Activated T-cell treated with anti-CD3 and anti-CD28 coated beads for 48 hours (primary cell): ENCODE measurements at regions not wholly inside any gene's neighbourhood (a gene's known extent, or its start where the extent isn't known, plus 50 kb on each side); places are given as distances from the start of the nearest gene placed in this dataset.

Experiments
- DNase-seq: peaks from one replicate; pipeline ENCODE4 v3.0.0-alpha.2; 2020; ENCODE audit warnings: low read depth

DNA sequence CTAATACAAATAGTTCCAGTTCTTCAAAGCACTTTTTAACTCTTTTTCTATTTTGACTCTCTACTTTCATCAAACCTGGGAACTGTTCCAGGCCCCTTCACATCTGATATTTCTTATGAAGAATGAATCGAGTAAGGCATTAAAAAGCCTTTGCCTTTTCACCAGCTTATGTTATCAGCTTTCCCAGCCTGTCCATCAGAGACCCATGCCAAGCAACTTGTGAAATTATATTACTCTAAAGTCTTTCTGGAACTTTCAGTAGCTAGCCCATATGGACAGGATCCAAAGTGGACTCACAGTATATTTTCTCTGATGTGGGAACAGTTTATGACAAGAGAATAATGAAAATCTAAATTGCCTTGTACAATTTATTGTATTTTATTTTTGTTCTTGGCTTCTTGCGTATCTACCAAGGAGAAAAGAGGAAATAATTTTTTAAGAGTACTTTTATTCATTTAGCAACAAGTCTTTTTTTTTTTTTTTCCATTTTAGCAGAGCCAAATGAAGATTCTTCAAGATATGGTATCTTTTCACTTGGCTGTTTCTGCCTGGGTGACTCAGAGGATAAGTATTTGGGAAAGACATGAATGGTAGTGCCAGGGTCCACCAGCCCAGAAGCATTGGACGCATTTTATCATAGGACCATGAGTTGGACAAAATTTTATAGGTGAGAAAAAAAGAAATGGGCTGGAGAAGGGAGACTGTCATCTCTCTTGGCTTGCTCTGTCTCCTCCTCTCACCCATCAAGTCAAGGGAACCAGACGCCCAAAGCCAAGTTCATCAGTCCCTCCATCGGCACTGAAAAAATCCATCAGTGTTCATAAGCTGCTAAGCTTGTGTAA is 195.8 kb upstream of the NEBL start:
- no peak for DNase-seq

DNA sequence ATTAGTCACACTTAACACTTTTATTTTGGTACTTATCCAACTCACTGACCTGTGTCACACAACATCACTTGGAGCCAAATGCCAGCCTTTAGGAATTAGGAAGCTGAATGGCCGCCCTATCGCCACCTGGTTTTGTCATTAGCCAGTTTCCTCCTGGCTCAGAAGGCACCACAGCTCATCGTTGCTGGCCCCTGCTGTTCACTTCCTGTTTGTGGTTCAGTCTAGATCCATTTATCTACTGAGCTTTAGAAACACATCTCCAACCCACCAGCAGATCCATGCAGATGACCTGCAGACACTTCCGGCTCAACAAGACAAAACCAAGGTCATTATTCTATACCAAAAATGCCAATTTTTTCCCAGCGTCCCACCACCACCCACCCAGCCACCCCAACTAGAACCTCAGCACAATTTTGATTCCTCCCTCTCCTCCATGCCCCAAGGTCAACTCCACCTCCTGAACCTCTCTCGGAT is 193.5 kb upstream of the NEBL start:
- no peak for DNase-seq

DNA sequence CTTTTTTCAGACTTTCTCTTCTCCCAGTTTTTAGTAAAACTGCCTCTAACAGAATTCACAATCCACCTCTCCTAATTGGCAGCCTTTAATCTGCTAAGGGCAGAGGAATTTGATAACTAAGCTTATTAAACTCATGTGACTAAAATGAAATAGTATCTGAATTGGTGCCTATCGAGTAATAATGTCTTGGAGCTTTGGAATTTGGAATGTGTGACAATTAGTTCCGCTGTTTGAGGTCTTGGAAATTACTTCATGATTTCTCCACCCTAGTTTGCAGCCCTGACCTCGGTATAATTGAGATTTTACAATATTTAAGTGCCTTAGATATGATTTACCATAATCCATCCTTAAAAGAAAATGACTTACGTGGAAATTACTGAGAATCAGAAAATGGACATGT is 190.4 kb upstream of the NEBL start:
- no peak for DNase-seq

DNA sequence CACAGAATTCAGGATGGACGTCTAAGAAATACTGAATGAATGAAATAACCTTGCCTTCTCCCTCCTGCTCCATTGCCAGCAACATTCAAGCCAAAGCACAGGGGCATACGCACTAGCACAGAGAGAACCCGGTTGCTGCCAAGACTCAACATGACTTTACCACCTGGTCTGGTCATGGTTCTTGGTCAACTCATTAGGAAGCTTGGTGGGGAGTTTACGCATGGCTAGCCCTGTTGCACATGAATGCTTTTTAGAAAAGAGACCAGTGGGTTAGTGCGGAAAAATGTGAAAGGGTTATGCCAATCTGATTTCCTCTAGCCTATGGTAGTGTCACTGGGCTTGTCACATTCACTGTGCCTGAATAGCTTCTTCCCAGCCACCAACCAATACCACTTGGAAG is 187.6 kb upstream of the NEBL start:
- no peak for DNase-seq

DNA sequence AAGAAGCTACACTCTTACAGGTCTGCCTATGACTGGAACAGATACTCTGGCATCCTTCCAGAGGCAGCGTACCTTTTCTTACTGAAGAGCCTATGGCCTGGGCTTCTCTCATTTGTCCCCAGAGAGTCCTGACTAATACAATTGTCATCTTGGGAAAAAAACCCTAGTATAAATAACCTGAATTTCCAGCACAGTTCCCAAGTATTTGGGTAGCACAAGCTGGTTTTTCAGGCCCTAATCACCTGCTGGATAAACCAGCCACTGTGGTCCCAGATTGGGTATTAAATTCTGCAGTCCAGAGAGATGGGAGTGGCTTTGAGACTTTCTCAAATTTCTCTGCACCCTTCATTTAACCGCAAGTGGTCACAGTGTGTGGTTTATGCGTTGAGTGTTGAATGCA is 186.8 kb upstream of the NEBL start:
- DNase-seq: no peak

DNA sequence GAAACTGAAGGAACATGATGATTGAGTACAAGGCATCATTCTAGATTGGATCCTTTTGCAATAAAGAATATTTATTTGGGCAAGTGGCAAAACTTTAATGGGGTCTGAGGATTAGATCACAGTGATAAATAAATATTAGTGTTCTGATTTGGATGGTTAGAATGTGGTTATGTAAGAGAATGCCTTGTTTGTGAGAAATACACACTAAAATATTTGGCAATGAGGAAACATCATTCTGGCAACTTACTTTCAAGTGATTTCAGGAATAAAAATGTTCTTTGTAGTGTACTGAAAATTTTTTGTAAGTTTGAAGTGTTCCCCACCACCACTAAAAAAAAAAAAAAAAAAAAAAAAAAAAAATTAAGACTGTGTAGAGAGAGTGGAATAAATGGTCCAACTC is 185.1 kb upstream of the NEBL start:
- DNase-seq: no peak

DNA sequence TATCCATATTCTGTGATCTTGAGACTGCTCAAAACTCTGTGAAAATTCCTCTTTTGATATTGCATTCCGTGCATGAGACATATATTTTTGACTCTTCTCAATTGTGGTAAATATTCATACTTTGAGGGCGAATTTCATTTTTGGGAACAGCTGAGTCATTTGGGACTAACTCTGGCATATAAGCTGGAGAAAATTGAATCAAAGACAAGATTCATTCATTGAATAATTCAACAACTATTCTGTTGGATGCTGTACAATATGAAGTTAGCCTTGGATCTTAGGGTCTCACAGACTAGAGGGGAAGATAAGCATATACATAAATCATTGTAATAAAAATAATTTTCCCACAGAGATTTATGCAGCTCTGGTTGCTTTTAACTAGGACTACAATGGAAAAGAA is 183.2 kb upstream of the NEBL start:
- no peak for DNase-seq

DNA sequence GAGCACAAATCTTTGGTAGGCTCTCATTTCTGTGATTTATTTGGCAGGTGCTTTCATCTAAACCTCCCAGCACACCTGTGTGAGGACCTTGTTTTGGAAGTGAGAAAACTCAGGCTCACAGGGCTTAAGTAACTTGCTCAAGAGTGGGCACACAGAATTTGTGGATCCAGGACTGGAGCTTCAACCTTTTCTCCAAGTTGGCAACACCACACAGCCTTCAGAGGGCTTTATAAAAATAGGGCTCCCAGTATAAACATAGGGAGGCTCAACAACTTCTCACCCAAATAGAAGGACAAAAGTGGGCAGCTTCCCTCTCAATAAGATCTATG is 182.2 kb upstream of the NEBL start:
- DNase-seq: no peak

DNA sequence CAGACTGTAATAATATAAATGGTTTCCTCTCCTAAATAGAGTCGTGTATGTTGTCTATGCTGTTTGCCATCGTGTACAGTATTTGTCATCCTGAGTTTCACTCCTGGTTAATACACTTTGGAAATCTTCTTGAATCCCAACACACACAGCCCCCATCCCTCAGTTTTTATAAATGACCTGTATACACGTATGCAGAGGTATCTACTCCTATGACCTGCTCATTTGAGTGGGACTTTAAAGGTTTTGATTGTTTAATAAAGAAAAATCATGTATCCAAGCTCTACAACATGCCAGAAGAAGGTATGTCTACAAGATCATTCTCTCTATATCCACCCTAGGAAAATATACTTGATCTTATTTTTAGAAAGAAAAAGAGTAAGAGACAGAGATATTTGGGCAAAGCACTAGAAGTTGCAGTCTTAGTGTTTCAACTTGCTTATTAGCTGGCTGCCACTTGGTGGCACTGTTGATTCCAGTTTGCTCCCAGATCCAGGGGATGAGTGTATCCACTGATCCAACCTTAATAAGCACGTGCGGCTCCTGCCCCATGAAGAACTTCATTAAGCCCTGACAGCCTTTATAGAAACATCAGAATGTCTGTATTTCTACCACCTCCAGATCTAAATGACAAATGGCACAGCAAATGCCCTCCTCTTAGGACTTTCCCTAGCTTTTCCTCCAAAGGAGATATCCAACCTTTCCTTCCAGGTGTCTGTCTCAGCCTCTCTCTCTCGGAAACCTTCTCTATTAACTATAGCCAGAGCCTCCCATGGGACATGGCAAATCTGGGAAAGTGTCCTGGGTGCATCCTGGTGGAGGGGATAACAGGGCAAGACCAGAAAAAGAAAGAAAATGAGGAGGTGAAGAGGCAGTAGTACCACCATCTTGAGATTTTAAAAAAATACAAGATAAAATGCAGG is 181.6 kb upstream of the NEBL start:
- DNase-seq: peak; percentile 19

DNA sequence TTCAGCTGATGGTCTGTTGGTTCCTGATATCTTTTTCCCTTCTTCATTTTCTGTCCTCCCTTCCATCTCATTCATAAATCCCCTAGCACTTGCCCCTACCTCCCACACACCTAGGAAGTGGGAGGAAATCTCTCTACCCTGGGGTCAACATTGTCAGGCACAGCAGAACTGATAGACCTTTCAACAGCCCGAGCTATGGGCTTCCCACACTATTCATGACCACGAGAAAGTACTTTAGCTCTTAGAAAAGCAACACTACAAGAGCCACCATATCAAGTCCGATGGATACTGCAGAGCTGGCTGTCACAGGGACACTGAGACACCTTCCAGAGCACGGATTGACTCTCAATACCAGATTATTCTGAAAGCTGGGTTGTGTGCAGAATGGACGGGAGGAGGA is 180.6 kb upstream of the NEBL start:
- DNase-seq: no peak

DNA sequence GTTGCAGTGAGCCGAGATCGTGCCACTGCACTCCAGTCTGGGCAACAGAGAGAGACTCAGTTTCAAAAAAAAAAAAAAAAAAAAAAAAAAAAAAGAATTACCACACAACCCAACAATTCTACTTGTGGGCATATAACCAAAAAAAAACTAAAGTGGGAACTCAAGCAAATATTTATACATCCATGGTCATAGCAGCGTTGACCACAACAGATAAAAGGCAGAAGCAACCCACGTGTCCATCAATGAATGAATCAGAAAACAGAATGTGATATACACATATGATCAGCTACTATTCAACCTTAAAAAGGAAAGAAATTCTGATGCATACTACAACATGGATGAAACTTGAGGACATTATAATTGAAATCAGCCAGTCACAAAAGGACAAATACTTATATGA is 179.3 kb upstream of the NEBL start:
- no peak for DNase-seq

DNA sequence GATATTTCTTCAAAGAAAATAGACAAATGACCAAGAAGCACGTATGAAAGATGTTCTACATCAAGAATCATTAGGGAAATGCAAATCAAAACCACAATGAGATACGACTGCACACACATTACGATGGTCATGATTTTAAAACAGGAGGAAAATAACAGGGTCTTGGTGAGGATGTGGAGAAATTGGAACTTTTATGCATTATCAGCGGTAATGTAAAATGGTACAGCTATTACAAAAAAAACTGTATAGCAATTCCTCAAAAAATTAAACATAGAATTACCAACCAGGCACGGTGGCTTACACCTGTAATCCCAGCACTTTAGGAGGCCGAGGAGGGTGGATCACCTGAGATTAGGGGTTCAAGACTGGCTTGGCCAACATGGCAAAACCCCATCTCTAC is 178.8 kb upstream of the NEBL start:
- DNase-seq: no peak

DNA sequence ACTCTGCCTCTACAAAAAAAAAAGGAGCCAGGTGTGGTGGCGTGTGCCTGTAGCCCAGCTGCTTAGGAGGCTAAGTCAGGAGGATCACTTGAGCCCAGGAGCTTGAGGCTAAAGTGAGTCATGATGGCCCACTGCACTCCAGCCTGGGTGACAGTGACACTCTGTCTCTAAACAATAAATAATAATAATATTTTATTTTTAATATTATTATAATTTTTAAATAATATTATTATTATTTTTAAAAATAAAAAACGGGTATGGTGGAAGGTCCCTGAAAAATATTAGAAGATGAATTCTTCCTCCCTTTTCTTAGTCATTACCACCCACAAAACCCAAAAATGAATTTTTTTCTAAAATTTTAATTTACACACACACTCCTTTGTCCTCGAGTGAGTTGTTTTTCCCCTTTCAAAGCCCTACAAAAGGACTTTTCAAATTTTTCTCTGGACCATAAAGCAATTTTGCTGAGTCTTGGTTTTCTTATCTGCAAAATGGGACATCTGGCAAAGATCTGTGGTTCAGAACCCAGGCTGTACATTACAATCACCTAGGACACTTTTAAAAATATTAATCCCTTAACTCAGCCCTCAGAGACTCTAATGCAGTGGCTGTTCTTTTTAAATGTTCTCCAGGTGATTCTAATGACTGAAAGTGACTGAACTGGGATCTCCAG is 174.0 kb upstream of the NEBL start:
- DNase-seq: no peak

DNA sequence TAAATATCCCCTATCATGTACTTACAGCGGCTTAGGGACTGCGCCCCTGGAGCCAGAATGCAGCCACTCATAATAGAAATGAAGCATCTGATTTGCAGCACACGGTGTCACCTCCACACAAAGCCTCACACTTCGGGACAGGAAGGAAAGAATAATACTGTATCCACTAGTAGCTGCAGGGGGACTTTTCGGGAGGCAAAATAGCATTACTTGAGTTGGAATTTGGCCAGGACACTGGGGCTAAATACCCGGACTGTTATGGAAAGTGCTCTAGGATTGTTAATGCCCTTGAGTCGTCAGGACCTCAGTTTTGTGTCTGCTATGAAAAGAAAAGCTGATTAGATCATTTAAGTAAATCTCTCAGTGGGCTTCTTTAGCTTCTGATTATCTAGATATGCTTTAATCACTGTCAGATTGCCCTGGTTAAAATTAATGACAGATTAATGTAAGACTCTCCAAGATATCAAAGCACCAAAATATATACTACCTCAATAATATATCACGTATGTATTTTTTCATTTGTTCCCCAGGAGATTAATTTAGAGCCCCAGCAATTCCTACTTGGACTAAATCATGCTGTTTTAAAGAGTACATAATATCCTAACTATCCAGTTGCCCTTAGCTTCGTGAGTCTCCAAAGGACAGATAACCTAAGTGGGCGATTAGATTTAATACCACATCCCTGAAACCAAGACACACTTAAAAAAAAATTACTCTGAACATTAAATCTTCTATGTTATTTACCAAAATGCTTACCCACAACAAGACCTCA is 173.0 kb upstream of the NEBL start:
- no peak for DNase-seq

DNA sequence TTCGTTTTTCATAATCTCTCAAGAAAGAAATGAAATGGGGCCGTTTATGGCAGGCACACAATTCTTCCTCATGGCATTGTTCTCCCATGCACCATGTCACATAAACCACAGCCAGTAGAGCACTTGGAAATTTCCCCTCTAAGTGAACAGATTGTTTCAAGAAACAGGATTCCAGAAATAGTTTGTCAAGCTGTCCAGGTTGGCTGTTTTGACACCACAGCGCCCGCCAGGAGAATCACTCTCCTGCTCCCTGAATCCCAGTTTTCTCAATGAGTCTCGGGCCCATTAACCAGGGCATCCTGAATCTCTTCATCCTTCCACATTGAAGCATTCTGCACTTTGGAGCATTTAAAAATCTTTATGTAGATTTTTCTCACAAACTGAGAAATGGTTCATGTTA is 172.2 kb upstream of the NEBL start:
- no peak for DNase-seq

DNA sequence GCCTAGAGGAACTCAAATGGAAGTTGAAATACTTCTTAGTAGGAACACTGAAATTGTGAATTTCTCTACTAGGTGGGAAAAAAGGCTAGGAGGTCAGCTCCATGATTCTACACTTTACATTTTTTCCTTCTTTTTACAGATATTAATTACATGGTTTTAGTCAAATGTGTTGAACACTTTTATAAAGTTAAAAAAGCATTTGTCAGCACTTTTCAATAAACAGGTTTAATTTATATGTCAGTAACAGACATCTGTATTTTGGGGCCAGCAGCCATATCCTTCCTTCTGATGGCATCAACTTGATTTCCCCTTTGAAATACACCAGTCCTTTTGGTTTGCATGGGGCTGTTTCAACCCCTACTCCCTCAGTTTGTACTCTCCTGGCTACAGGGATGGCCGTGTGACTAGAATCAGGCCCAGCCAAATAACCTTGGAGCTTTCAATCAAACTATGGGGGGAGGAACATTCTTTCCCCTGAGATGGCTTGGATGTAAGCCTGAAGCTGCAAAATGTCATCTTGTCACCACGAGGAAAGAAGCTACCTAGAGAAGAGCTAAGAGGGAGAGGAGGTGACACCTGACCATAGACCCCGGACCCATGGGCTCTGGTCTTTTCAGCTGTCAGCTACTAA is 171.0 kb upstream of the NEBL start:
- DNase-seq: no peak

DNA sequence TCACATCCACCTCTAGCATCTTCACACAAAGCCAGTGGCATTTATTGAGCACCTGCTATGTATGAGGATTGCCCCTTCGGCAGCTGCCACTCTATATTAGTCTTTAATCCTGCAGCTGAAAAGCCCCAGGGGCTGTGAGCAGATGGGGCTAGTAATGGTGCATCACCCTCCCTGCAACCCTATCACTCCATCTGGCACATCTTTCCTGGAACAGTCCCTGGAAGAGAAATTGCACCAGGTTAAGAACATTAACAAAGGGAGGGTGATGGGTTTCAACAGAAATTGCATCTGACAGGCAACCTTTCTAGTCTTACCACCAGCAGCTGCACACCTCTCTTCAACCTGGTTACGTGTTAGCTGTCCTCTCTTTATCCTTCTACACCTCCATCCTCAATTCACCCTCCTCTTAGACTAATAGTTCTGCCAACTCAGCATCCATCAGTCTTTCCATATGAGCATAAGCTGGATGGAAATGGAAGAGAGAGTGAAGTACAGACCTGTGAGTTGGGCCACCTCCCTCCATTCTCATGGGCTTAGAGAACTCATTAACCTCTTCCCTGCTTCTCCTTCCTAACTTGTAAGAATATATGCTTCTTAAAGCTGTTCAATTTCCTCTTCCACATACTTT is 168.6 kb upstream of the NEBL start:
- DNase-seq: no peak

DNA sequence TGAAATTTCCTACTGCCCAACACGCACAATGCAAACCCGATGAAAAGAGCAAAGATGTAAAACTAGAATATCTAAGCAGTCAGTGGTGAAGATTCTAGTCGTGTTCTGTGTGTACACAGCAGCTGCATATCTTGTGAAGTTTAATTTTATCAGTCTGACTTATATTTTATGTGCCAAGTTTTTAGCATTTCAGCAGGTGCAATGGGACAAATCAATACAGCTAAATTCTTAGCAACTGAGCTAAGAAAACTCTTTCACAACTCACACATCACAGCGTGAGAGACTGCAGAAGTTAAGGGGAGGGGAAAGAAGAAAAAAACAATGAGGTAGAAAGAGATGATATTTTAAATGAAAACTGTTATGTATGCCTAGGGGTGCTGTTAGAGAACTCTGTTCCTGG is 164.9 kb upstream of the NEBL start:
- no peak for DNase-seq

DNA sequence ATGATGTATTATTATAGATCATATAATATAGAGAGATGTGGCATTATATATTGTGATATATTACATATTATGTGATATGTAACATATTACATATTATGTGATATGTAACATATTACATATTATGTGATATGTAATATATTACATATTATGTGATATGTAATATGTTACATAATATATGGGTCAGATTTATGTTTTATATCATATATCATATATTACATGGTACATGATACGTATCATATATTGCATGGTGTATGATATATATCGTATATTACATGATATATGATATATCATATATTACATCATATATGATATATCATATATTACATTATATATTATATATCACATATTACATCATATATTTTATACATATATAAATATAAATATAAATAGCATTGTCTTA is 164.1 kb upstream of the NEBL start:
- DNase-seq: no peak

DNA sequence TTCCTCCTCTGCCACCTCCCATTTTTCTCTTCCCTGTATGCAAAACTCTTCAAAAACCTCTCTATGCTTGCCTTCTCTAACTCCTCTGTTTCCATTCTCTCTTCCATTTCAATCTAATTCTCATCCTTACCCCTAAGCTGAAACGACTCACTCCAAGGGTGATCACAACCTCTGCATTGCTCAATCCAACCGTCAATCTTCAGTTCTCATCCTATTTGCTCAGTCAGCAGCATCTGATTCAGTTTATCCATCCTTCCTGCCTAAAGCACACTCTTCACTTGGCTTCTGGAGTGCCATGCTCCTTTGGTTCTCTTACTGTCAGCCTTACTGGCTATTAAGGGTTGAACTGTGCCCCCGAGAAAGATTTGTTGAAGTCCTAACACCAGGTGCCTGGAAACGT is 163.5 kb upstream of the NEBL start:
- DNase-seq: no peak

DNA sequence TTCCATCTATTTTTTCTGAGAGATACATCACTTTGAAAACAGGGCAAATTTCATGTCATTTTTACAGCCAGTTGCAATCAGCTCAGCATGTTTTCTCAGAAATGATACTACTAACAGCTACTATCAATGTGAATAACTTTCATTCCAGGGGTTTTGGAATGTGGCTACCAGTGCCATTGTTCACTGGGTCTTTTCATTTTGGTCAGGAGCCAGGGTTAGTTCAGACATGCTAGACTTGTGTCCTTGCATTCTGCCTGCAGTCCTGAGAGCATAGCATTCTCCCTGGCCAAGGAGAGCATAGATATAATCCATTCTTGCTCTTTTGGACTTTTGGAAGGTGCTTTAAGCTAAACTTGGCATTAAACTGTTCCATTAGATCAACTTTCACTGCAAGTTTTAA is 160.9 kb upstream of the NEBL start:
- no peak for DNase-seq
